SK-N-MC (cell line): ENCODE measurements at regions not wholly inside any gene's neighbourhood (a gene's known extent, or its start where the extent isn't known, plus 50 kb on each side); places are given as distances from the start of the nearest gene placed in this dataset.

Experiments
- EZH2 ChIP-seq: fragments of 200-600 bp; sonication (generic); IDR thresholded peaks from one replicate; pipeline ENCODE4 v1.6.1; 2017; ENCODE audit warnings: antibody characterized with exemption
- FOXP2 ChIP-seq: optimal IDR thresholded peaks from 2 replicates; pipeline ENCODE3; 2011; ENCODE audit warnings: mild to moderate bottlenecking, moderate library complexity; ENCODE audit not compliant: insufficient read depth; ENCODE audit errors: extremely low read length, control extremely low read depth
- POLR2AphosphoS5 ChIP-seq: IDR thresholded peaks from 2 replicates; pipeline ENCODE4 v1.6.1; 2012; ENCODE audit warnings: mild to moderate bottlenecking, low read depth, low read length, borderline replicate concordance

DNA sequence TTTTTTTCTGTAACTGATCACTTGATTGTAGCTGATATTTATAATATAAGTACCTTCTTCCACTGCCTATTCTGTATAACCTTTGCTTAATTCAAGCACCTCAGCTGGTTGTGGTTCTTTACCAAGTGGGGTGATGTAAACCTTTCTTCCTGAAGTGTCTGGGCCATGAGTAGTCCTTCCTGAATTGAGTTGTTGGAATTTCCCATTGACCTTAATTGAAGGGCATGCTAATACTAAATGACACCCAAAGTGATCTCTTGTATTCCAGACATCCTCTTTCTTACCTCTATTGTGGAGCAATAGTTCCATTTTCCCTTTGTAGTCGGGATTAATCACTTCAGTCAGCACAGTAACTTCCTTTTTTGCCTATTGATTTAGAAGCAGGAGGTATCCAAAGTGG lies 1496.8 kb upstream of the CELF4 start:
- no peak for TF ChIP-seq POLR2AphosphoS5
- no peak for TF ChIP-seq EZH2
- TF ChIP-seq FOXP2 = no peak
